ENCODE measurements at regions not wholly inside any gene's neighbourhood (a gene's known extent, or its start where the extent isn't known, plus 50 kb on each side); places are given as distances from the start of the nearest gene placed in this dataset.

DNA sequence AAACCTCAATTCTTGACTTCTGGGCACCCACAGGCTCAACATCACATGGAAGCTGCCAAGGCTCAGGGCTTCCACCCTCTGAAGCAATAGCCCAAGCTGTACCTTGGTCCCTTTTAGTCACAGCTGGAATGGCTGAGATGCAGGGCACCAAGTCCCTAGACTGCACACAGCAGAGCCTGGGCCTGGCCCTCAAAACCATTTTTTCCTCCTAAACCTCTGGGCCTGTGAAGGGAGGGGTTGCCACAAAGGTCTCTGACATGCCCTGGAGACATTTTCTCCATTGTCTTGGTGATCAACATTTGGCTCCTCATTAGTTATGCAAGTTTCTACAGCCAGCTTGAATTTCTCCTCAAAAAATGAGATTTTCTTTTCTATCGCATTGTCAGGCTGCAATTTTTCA lies 382.7 kb upstream of the RASGEF1B start:
- Histone ChIP-seq H3K4me1 (ENCODE audit: low read depth) (no peaks in the 10 kb centered on the region), H3K4me3 (no peak overlapping the region), H3K27me3 (no peaks in the 10 kb centered on the region), H3K9me3 (ENCODE audit: low read depth) (no peaks in the 10 kb centered on the region), H3K36me3 (no peaks in the 10 kb centered on the region), H3K27ac (no peak overlapping the region)
- TF ChIP-seq, protein P1, sequence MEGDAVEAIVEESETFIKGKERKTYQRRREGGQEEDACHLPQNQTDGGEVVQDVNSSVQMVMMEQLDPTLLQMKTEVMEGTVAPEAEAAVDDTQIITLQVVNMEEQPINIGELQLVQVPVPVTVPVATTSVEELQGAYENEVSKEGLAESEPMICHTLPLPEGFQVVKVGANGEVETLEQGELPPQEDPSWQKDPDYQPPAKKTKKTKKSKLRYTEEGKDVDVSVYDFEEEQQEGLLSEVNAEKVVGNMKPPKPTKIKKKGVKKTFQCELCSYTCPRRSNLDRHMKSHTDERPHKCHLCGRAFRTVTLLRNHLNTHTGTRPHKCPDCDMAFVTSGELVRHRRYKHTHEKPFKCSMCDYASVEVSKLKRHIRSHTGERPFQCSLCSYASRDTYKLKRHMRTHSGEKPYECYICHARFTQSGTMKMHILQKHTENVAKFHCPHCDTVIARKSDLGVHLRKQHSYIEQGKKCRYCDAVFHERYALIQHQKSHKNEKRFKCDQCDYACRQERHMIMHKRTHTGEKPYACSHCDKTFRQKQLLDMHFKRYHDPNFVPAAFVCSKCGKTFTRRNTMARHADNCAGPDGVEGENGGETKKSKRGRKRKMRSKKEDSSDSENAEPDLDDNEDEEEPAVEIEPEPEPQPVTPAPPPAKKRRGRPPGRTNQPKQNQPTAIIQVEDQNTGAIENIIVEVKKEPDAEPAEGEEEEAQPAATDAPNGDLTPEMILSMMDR (IDR thresholded peaks at IDR 0.05; ENCODE audit: low read depth, low read length) = no peak
- no peak for DNase-seq (ENCODE audit: low read depth in 1 of 2, low spot score in 1 of 2)

DNA sequence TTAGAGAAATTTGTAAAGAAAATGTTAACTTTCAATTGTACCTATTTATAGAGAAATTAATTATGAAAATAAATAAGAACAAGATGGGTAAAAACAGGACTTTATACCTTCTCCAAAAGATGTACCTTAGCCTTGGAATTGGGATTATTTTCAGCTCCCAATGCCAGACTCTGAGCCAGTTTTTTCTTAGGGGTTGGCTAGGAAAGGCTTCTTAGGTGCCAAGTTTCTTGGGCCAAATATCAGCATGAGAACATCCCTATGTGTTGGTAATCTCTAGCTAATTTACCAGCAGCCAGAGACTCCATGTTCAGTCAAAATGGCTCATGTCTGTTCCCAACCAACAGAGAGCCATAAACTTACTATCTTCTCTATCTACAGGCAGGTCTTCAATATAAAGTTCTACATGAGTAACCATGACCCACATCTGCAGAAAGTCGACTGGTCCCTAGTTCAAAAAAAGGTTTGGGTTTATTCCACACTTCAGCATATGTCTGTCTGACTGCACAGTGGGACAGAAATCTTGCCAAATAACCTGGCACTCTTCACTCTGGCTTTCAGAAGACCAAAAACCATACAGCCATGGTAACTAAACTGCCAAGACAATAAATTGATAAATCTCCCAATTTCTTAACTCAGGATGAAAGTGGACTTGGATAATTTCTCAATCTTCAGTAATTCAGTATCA lies 380.5 kb upstream of the RASGEF1B start:
- DNase-seq (ENCODE audit: low read depth in 1 of 2, low spot score in 1 of 2) = no peak
- TF ChIP-seq, protein P1 (IDR thresholded peaks at IDR 0.05; ENCODE audit: low read depth, low read length) = no peak
- H3K27ac ChIP-seq = no peak overlapping the region
- no peaks in the 10 kb centered on the region for H3K4me1 ChIP-seq (ENCODE audit: low read depth)
- no peaks in the 10 kb centered on the region for H3K27me3 ChIP-seq
- H3K4me3 ChIP-seq = no peak overlapping the region
- peaks cover 3% of the 10 kb centered on the region for H3K9me3 ChIP-seq (ENCODE audit: low read depth)
- H3K36me3 ChIP-seq = no peaks in the 10 kb centered on the region

DNA sequence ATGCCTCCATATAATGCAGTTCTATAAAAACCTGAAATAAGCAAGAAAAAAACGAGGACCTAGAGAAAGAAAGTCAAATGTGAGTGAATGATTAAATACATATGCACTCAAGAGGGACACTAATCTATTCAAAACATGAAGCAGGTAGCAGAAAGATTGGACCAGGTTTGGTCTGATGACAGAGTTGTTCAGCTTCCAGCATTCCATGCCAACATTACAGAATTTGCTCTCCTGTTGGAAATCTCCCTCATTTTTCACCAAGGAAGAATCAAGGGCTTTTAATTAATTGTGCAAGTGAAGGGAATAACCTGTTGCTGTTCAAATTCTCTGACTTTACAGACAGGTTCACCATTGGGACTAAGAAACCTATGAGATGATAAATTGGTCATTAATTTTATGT lies 379.0 kb upstream of the RASGEF1B start:
- peaks cover 3% of the 10 kb centered on the region for H3K9me3 ChIP-seq (ENCODE audit: low read depth)
- no peaks in the 10 kb centered on the region for H3K36me3 ChIP-seq
- no peaks in the 10 kb centered on the region for H3K27me3 ChIP-seq
- DNase-seq (ENCODE audit: low read depth in 1 of 2, low spot score in 1 of 2) = no peak
- H3K4me3 ChIP-seq = no peak overlapping the region
- TF ChIP-seq, protein P1 (IDR thresholded peaks at IDR 0.05; ENCODE audit: low read depth, low read length) = no peak
- H3K4me1 ChIP-seq (ENCODE audit: low read depth) = no peaks in the 10 kb centered on the region
- no peak overlapping the region for H3K27ac ChIP-seq

DNA sequence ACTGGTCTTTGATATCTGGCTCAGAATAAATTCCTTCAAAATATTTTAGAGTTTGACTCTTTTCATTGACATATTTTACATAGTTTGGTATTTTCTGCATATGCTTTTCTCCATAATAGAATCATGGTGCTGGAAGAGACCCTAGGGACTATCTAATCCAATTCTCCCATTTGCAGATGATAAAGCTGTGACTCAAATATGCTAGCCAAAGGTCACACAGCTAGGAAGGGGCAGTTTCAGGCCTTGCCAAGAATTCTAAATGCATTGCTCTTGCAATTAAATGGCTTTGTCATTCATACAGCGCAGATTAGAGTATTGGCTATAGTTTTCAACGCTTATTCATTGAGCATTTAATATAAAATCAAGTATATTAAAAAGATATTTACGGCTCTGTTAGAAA lies 374.1 kb upstream of the RASGEF1B start:
- peaks cover 3% of the 10 kb centered on the region for H3K9me3 ChIP-seq (ENCODE audit: low read depth)
- H3K4me3 ChIP-seq = no peak overlapping the region
- H3K36me3 ChIP-seq = no peaks in the 10 kb centered on the region
- H3K27ac ChIP-seq = no peak overlapping the region
- no peaks in the 10 kb centered on the region for H3K27me3 ChIP-seq
- TF ChIP-seq, protein P1 (IDR thresholded peaks at IDR 0.05; ENCODE audit: low read depth, low read length) = no peak
- peaks cover 5% of the 10 kb centered on the region for H3K4me1 ChIP-seq (ENCODE audit: low read depth)
- DNase-seq (ENCODE audit: low read depth in 1 of 2, low spot score in 1 of 2) = peak in 1 of 2 donors; percentile 55

DNA sequence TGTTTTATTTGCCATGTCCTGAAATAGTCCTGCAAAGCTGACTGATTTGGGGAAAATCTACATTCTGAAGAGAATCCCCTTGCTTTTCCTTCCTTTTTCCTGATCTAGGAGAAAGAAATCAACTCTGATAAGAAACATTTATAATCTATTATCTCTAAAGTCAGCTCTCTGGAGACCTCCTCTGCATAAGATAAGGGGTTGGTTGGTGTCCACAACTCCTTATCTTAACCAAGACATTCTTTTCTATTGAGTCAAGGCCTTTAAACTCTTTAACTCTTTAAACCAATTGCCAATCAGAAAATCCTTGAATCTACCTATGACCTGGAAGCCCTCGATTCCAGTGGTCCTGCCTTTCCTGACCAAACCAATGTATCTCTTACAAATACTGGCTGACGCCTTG lies 373.6 kb upstream of the RASGEF1B start:
- TF ChIP-seq, protein P1 (IDR thresholded peaks at IDR 0.05; ENCODE audit: low read depth, low read length) = no peak
- Histone ChIP-seq H3K9me3 (ENCODE audit: low read depth) (peaks cover 3% of the 10 kb centered on the region), H3K4me3 (no peak overlapping the region), H3K36me3 (no peaks in the 10 kb centered on the region), H3K27ac (no peak overlapping the region), H3K4me1 (ENCODE audit: low read depth) (peaks cover 5% of the 10 kb centered on the region), H3K27me3 (no peaks in the 10 kb centered on the region)
- peak in 1 of 2 donors; percentile 31 for DNase-seq (ENCODE audit: low read depth in 1 of 2, low spot score in 1 of 2)

All from cardiac muscle cell (in vitro differentiated cells and primary cell).